NCI-H524 (cell line): ENCODE measurements at regions not wholly inside any gene's neighbourhood (a gene's known extent, or its start where the extent isn't known, plus 50 kb on each side); places are given as distances from the start of the nearest gene placed in this dataset.
A peak's percentile ranks its signal among the peaks of the same experiment; 100 is the strongest.
"Not testable (repeated sequence)": the region's sequence is repeated elsewhere in the genome, so short reads cannot be mapped to it uniquely, and the experiment has no call there.

ENCODE experiments used
- DNase-seq, 2 experiments: peaks; one replicate each; lab custom pipeline; 2025; lab: John Stamatoyannopoulos, UW

DNA sequence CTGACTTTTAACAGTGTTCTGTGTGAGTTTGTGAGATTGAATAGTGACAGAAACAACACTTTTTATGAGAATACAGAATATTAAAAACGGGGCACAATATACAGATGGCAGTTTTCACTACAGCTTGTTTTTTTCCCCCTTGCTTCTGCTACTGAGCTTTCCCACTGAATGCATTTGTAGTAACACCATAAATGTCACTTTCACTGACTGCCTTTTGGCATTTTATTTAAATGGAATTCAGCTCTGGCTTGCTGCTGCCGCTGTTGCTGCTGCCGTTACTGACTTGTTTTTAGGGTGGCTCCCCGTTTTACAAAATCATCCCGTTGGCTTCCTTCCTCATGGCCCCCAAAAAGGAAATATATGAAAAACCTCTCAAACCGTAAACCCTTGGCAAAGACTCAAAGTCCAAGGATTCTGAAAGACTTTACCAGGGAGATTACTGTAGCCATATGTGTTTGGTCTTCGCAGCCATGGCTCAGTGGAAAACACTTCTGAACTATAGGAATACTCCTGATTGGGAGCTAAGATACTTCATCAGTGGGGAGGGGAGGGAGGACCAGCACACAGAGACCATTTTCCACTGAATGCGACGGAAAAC is 151.0 kb downstream of the NUF2 start:
- DNase-seq, result peak; percentile 53 to 62

DNA sequence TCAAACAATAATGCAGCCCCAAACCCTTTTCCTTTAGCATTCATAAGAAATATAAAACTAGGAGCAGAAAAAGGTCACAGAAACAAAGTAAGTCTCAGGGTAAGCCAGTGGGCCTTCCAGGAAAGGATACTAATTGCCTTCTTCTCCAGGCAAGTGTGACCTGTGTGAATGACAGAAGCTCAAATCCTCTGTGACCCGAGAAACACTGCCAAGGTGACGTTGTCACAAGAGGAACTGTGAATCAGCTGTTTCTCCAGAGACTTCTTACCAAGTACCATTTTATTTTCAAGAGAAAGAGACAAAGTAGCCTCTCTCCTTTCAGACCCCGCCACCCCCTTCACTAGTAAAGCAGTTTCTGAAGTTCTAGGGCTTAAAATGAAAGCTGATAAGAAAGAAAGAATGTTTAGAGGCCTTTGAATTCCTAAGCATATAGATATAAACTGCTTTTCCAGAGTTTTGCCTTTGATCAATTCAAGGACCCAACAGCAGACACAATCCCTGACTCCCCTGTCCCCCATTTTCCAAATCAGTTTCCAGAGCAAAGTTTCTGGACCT is 155.6 kb downstream of the NUF2 start:
- DNase-seq, result no peak

DNA sequence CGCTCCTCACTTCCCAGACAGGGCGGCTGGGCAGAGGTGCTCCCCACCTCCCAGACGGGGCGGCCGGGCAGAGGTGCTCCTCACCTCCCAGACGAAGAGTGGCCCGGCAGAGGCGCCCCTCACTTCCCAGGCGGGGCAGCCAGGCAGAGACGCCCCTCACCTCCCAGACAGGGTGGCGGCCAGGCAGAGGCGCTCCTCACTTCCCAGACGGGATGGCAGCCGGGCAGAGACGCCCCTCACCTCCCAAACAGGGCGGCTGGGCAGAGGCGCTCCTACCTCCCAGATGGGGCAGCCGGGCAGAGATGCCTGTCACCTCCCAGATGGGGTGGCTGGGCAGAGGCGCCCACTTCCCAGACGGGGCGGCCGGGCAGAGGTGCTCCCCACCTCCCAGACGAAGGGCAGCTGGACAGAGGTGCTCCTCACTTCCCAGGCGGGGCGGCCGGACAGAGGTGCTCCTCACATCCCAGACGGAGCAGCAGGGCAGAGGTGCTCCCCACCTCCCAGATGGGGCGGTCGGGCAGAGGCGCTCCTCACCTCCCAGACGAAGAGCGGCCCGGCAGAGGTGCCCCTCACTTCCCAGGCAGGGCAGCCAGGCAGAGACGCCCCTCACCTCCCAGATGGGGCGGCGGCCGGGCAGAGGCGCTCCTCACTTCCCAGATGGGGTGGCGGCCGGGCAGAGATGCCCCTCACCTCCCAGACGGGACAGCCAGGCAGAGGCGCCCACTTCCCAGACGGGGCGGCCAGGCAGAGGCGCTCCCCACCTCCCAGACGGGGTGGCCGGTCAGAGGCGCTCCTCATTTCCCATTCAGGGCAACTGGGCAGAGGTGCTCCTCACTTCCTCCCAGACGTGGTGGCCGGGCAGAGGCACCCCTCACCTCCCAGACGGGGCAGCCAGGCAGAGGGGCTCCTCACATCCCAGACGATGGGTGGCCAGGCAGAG is 176.9 kb downstream of the NUF2 start:
- not testable (repeated sequence) for DNase-seq

DNA sequence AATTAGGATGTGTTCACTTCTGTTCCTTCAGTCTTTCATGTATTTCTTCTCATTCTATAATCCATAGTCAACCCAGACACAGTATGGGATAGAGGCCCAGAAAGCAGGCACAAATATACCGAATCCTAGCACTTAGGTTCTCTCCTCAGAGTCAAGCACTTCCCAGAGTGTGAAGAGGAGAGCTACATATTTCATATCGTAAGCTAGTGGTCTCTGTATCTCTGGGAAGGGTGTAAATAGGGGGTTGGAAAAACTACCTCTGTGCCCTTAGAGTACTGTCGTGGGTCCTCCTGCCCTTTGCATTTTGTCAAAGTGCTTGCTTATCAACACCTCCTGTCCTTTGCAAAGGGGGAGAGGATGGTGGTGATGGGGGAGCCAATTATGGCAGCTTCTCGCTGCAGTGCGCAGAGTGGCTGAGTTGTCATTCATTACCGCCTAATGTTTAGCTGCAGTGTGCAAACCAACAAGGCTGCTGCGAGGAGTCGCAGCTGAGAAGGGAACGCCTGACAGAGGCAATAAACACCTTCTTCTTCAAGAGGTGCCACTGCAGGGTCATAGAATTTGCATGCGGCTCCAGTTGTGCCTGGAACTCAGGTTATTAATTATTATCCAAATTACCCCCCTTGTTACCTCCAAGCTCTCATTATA is 182.7 kb downstream of the NUF2 start:
- DNase-seq, result no peak

DNA sequence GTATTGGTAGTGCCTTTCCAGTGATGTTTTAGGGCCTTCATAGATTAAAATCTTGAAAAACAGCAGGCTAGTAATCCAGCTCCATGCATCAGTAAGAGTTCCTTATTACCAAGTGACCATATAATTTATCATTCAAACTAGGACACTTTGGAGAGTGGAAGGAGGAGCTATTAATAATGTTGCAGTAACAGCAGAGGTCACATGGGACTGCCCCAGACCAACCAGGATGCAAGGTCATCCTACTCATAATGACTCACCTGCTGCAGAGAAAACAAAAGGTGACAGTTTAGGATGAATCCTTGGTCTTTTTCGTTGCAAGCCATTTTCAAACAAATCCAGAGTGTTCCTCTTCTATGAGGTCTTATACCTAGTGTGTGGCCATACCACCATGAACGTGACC is 187.4 kb downstream of the NUF2 start:
- DNase-seq, result no peak

- DNase-seq, result peak in 1 of 2 experiments; percentile 33
Measured at GRCh38 chr1:163512349-163512989, 190.7 kb downstream of the NUF2 start.

DNA sequence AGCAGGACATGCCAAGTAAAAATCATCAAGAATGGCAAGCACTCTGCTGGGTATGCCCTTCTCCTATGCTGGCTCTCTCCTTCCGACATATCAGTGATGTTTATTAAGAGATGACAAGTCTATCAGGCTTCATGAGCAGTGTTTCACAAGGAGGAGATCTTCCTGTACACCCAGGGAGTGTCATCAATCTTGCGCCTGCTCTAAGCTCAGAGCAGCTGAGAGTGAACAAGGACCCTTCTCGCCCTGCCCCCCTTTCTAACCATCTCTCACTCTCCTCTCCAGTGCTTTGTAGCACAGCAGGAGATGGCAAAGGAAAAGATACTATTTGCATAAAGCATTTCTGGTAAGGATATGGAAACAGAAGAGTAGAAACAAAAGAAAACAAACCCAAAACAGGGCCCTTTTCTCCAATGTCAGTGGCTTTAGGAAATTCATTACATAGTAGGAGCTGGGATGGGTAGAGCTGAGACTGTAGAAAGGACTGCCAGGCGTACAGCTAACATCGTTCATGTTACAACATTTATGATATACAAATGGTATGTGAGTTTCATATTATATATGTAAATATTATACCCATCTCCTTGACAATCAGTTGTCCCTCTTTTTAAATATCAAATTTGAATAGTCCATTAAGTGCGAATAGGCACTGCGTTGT is 201.7 kb downstream of the NUF2 start:
- no peak for DNase-seq

DNA sequence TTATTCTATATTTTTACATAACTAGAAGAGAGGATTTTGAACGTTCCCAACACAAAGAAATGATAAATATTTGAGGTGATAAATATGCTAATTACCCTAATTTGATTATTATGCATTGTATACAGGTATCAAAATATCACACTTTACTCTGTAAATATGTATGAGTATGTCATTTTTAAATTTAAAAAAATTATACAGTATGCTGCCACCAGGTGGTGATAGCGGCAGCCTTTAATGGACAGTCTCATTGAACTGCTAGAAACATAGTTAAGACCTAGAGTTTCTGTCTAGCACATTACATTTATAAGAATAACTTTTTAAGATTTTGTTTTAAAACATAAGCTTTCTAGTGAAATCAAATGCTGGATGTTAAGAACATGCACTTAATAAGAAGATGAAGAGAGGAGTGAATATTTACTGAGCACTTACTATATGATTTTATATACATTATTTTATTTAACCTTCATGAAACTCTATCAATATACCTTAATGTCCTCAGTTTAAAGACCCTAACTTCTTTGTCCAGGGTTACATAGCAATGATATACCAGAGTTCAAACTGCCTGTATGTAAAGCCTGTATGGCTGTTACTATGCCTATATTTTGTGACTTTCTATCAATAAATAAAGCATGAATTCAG is 207.1 kb downstream of the NUF2 start:
- DNase-seq, result peak in 1 of 2 experiments; percentile 28

GRCh38 chr1:163531345-163531744 is 209.6 kb downstream of the NUF2 start:
- no peak for DNase-seq

GRCh38 chr1:163535401-163535800 is 213.6 kb downstream of the NUF2 start:
- DNase-seq, result no peak

- DNase-seq, result peak in 1 of 2 experiments; percentile 21
Measured at GRCh38 chr1:163535807-163536206, 214.1 kb downstream of the NUF2 start.

DNA sequence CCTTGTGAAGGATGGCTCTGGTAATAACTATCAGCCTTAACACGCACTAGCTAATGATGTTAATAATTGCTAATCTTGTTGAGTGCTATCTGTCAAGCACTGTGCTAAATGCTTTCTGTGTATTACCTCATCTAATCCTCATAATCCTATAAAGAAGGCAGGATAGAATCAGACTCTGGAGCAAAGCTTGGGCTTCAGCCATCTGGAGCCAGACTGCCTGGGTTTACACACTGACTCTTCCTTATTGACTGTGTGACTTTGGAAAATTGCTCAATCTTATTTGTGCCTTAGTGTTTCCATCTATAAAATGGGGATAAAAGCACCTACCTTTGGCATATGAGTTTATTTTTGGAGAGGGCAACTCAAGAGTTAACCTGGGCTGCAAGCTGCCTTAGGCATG is 216.1 kb downstream of the NUF2 start:
- DNase-seq, result peak; percentile 78 to 94

DNA sequence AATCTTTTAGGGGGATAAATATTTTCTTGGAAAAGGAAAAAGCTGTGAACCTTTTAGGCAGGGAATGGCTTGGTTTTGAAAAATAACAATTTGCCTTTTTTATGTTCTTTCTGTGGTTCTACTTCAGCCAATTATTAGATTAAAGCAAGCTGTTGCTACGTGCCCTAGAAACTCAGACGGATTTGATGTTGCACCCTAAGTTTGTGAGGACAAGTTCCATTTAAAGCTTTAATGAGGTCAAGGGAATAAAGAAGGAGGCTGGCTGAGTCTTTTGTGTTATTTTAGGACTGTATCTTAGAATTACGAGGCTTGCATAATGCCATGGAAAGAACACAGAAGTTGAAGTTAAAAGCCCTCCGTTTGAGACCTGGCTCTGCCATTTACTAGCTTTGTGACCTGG is 216.9 kb downstream of the NUF2 start:
- DNase-seq, result no peak

DNA sequence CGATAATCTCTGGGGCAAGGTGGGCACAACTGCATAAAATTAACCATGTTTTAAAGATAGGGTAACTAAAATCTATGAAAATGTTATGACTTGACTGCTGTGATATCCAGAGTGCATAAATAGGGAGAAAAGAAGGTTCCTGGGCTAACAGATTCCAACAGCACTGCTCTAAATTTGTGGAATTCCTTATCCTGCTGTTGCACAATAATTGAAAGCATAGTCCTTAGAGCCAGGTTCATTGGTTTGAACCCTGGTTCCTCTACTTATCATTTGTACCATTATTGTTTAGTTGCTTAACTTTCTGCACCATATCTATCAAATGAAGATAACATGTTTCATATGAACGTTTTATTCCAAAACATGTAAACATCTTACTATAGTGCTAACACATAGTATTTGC is 219.0 kb downstream of the NUF2 start:
- DNase-seq, result no peak

DNA sequence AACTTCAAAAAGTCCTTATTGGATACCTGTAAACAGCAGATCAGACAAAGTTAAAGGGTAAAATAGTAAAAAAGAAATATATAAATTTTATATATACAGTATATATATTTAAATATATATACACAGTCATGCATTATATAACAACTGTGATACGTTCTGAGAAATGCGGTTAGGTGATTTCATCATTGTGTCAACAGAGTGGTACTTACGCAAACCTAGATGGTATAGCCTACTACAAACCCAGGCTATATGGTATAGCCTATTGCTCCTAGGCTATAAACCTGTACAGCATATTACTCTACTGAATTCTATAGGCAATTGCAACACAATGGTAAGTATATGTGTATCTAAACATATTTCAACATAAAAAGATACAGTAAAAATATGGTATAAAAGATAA is 222.7 kb downstream of the NUF2 start:
- DNase-seq, result no peak

DNA sequence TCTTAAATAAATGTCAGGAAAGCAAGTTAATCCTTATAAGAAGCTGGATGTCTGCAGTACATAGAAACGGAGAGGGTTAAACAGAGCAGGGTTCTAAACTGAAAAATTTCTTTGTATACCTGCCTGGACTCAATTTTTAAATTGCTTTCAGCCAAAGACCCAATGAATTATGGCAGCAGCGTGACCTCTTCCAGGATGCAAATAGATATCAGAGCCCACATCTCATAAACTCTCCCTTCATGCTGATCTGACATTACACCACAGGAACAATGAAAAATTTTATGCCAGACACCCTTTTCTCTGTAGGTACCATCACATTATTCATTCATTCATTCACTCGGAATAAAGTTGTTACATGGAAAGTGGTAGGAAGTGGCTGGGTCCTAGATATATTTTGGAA is 236.4 kb downstream of the NUF2 start:
- DNase-seq, result no peak

- peak in 1 of 2 experiments; percentile 64 for DNase-seq
Measured at GRCh38 chr1:163561580-163562295, 240.0 kb downstream of the NUF2 start.

DNA sequence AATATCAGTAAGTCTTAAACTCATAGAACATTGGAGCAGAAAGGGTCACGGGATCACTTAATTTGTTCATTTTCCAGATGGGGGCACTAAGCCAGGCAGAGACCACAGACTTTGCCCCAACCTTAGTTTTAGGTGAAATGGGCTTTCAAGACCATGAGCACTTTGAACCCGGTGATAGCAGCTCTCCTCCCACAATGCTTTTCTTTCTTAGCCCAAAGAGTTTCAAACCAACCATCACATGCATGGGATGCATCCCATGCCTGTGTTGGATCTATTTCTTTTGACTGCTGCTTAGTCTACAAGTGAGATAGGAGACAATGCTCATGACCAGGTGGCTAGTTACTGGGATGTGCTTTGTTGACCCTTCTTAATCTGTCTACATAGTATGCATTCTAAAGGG is 240.6 kb downstream of the NUF2 start:
- no peak for DNase-seq

DNA sequence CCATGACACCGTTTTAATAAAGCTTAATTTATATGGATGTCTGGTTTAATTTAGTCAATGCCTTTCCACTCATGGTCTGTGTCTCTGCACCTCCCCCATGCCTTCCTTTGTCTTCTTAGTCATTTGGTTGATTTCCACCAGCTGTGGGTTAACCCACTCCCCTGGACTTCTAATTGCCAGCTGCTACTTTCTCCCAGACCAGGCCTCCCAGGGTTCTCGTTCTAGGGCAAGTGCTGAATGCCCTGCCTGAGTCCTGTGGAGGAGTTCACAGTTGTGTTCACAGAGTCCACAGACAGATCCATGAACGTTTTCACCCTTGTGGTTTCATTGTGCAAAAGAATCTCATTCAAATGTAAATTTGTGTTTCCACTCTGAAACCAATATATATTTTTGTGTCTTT is 243.4 kb downstream of the NUF2 start:
- DNase-seq, result peak; percentile 8 to 48

- peak in 1 of 2 experiments; percentile 2 for DNase-seq
Measured at GRCh38 chr1:163570071-163570470, 248.3 kb downstream of the NUF2 start.
